SK-N-MC (cell line): ENCODE measurements at regions not wholly inside any gene's neighbourhood (a gene's known extent, or its start where the extent isn't known, plus 50 kb on each side); places are given as distances from the start of the nearest gene placed in this dataset.

Experiments
- DNase-seq: peaks from one replicate; pipeline ENCODE4 v3.0.0-alpha.2; 2011; ENCODE audit warnings: low read depth, low spot score
- H3K27ac ChIP-seq: fragments of 200-600 bp; sonication (generic); 2 replicates; pipeline ENCODE4 v1.5.1; 2016; ENCODE audit warnings: mixed run types
- H3K36me3 ChIP-seq: fragments of 200-600 bp; sonication (generic); 2 replicates; pipeline ENCODE4 v1.6.1; 2017; ENCODE audit warnings: antibody characterized with exemption, low read length, mixed read lengths; ENCODE audit not compliant: insufficient read depth
- H3K4me3 ChIP-seq: fragments of 200-600 bp; sonication (generic); 2 replicates; pipeline ENCODE4 v1.5.1; 2016
- H3K9ac ChIP-seq: fragments of 200-600 bp; sonication (generic); 2 replicates; pipeline ENCODE4 v1.8.0; 2017; ENCODE audit warnings: mixed run types, mixed read lengths; ENCODE audit not compliant: insufficient read length
- H3K9me3 ChIP-seq: fragments of 200-600 bp; sonication (generic); 2 replicates; pipeline ENCODE4 v1.6.1; 2017; ENCODE audit warnings: low read depth, mild to moderate bottlenecking, antibody characterized with exemption, low read length, moderate library complexity, mixed read lengths
- EZH2 ChIP-seq: fragments of 200-600 bp; sonication (generic); IDR thresholded peaks from one replicate; pipeline ENCODE4 v1.6.1; 2017; ENCODE audit warnings: antibody characterized with exemption
- FOXP2 ChIP-seq: optimal IDR thresholded peaks from 2 replicates; pipeline ENCODE3; 2011; ENCODE audit warnings: mild to moderate bottlenecking, moderate library complexity; ENCODE audit not compliant: insufficient read depth; ENCODE audit errors: extremely low read length, control extremely low read depth
- POLR2AphosphoS5 ChIP-seq: IDR thresholded peaks from 2 replicates; pipeline ENCODE4 v1.6.1; 2012; ENCODE audit warnings: mild to moderate bottlenecking, low read depth, low read length, borderline replicate concordance

DNA sequence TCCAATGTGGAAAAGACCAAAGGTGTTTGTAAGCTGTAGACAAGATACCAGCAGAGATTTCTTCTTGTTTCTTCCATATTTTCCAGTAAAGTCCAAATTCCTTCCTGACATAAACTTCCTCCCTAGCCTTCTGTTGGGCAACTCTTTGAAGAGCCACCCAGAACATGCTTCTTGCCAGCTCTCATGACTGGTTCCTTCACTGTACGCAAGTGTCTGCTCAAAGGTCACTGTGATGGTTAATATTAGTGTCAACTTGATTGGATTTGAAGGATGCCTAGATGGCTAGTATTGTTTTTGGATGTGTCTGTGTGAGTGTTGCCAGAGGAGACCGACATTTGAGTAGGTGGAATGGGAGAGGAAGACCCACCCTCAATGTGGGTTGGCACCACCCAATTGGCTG, 416.6 kb upstream of the RUNX1 start:
- no peak for DNase-seq
- Histone ChIP-seq H3K4me3 (no peak overlapping the region), H3K9me3 (no peaks in the 10 kb centered on the region), H3K36me3 (no peaks in the 10 kb centered on the region), H3K27ac (no peak overlapping the region), H3K9ac (no peak overlapping the region)
- TF ChIP-seq POLR2AphosphoS5 (no peak), FOXP2 (no peak), EZH2 (no peak)

DNA sequence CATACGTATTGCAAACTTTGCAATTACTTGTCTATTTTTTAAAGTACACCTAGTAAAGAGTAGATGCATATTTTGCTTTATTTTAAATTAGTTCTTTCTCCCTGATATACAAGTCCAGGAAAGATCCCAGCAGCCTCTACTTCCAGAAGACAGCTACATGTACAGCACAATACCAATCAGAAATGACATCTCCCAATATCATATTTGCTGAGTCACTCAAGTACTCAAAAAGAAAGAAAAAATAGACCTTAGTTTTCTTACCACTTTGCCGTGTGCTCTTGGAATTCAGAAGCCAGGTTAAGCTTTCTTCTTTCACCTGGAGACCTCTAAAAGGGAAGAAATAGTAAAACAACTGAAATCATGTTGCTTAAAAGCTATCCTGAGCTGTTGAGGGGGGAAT, 412.6 kb upstream of the RUNX1 start:
- no peaks in the 10 kb centered on the region for H3K36me3 ChIP-seq
- H3K4me3 ChIP-seq: no peak overlapping the region
- H3K9ac ChIP-seq: no peak overlapping the region
- TF ChIP-seq FOXP2 (no peak), EZH2 (no peak), POLR2AphosphoS5 (no peak)
- no peak overlapping the region for H3K27ac ChIP-seq
- no peak for DNase-seq
- no peaks in the 10 kb centered on the region for H3K9me3 ChIP-seq

DNA sequence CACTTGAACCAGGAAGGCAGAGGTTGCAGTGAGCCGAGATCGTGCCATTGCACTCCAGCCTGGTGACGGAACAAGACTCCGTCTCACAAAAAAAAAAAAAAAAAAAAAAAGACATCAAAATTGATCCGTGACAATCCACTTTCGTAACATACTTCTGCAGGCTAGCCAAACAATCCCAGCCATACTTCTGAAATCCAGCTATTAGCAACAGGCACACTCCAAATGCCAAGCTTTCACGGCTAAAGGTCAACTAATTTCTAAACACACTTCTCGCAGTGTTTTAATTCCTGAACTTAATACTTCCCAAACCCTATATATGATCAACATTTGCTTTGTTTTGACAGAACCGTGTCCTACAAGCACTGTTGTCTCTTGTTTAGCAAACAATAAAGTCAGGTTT, 411.3 kb upstream of the RUNX1 start:
- Histone ChIP-seq H3K9me3 (no peaks in the 10 kb centered on the region), H3K36me3 (no peaks in the 10 kb centered on the region), H3K27ac (no peak overlapping the region), H3K4me3 (no peak overlapping the region), H3K9ac (no peak overlapping the region)
- TF ChIP-seq EZH2 (no peak), POLR2AphosphoS5 (no peak), FOXP2 (no peak)
- no peak for DNase-seq

DNA sequence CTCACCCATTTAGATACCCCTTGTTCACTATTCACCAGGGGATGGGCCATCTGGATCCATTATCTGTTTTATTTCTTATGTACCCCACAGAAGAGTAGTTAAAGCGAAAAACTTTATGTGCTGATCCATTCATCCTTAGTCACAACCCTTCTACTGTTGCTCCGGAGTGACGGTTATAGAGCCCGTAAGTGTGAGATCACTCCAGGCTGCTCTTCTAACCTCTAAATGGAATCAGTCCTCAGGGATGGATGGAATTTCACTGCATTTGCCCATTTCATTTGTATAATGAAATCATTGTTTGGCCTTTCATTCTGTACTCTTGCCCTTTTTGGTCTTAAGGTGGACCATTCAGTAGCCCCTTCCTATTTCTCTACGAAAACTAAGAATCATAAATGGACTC, 409.3 kb upstream of the RUNX1 start:
- TF ChIP-seq FOXP2 (no peak), EZH2 (no peak), POLR2AphosphoS5 (no peak)
- no peak for DNase-seq
- H3K9ac ChIP-seq: no peak overlapping the region
- H3K27ac ChIP-seq: no peak overlapping the region
- no peaks in the 10 kb centered on the region for H3K9me3 ChIP-seq
- H3K4me3 ChIP-seq: no peak overlapping the region
- H3K36me3 ChIP-seq: no peaks in the 10 kb centered on the region

DNA sequence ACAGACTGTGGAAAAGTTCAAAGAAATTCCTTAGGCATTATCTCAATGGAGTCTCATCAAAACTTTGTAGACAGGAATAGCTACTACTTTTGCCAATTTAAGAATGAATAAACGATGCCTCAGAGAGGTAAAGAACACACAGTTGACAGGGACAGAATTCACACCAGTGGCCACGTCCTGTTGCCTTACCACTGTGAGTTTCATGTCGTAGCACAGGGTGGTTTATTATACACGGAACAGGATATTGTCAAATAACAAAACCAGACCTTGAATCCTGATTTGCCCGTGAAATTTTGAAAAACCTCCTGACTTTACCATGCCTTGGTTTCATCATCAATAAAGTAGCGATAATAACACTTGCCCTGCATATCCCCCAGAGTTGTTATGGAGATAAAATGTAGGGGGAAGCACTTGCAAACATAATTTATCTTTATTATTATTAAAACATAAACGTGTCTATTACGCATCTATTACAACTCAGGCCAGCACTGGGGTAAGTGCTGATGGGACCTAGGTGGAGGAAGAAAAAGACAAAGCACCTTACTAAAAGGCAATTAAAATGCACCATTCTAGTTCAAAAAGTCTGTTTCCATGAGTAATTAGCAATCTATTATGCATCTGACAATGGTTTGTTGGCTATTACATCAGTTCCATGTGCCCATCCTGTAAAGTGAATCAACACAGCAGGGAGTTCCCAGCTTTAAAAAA, 408.1 kb upstream of the RUNX1 start:
- no peak for TF ChIP-seq EZH2
- TF ChIP-seq POLR2AphosphoS5: no peak
- no peak for TF ChIP-seq FOXP2
- Histone ChIP-seq H3K27ac (no peak overlapping the region), H3K9ac (no peak overlapping the region), H3K9me3 (no peaks in the 10 kb centered on the region), H3K36me3 (no peaks in the 10 kb centered on the region), H3K4me3 (no peak overlapping the region)
- DNase-seq: no peak

DNA sequence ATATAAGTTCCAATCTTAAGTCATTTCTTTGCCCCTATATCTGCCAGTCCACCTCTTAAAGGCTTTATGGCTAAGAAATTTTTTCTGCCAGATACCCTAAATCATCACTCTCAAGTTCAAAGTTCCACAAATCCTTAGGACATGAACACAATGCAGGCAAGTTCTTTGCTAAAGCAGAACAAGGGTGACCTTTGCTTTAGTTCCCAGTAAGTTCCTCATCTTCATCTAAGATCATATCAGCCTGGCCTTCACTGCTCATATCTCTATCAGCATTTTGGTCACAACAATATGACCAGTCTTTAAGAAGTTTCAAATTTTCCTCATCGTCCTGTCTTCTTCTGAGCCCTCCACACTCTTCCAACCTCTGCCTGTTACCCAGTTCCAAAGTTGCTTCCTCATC, 402.2 kb upstream of the RUNX1 start:
- Histone ChIP-seq H3K9me3 (no peaks in the 10 kb centered on the region), H3K9ac (no peak overlapping the region), H3K4me3 (no peak overlapping the region), H3K27ac (no peak overlapping the region), H3K36me3 (no peaks in the 10 kb centered on the region)
- DNase-seq: no peak
- TF ChIP-seq POLR2AphosphoS5: no peak
- TF ChIP-seq FOXP2: no peak

DNA sequence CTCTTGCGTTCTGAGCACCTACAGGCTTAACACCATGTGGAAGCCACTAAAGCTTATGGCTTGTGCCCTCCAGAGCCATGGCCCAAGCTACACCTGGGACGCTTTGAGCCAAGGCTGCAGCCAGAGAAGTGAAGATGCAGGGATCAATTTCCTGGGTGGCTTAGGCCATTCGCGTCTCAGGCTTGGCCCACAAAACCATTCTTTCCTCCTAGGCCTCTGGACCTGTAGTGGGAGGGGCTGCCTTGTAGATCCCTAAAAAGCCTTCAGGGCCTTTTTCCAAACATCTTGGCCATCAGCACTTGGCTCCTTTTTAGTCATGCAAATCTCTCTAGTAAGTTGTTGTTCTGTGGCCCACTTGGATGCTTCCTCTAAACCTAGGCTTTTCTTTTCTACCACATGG, 401.7 kb upstream of the RUNX1 start:
- TF ChIP-seq POLR2AphosphoS5 (no peak), FOXP2 (no peak), EZH2 (no peak)
- DNase-seq: no peak
- no peaks in the 10 kb centered on the region for H3K36me3 ChIP-seq

DNA sequence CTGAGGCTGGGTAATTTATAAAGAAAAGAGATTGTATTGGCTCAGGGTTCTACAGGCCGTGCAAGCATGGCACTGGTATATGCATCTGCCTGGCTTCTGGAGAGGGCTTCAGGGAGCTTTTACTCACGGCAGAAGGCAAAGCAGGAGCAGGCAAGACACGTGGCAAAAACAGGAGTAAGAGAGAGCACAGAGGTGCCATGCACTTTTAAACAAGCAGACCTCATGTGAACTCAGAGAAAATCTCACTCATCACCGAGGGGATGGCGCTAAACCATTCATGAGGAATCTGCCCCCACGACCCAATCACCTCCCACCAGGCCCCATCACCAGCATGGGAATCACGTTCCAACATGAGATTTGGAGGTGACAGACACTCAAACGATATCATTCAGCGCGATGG, 400.7 kb upstream of the RUNX1 start:
- H3K36me3 ChIP-seq: no peaks in the 10 kb centered on the region
- DNase-seq: no peak
- TF ChIP-seq FOXP2 (no peak), POLR2AphosphoS5 (no peak), EZH2 (no peak)

More for the DNA sequence above, 401.7 kb upstream of the RUNX1 start:
- no peaks in the 10 kb centered on the region for H3K9me3 ChIP-seq
- no peak overlapping the region for H3K27ac ChIP-seq
- H3K4me3 ChIP-seq: no peak overlapping the region
- no peak overlapping the region for H3K9ac ChIP-seq

More for the DNA sequence above, 400.7 kb upstream of the RUNX1 start:
- Histone ChIP-seq H3K9me3 (no peaks in the 10 kb centered on the region), H3K4me3 (no peak overlapping the region), H3K9ac (no peak overlapping the region), H3K27ac (no peak overlapping the region)
